ENCODE measurements at regions not wholly inside any gene's neighbourhood (a gene's known extent, or its start where the extent isn't known, plus 50 kb on each side); places are given as distances from the start of the nearest gene placed in this dataset.

GRCh38 chr3:72295276-72295961, 510.5 kb upstream of the PROK2 start:
- H3K9me3 ChIP-seq (ENCODE audit: control insufficient read depth, insufficient read depth, low read length) = no peaks in the 10 kb centered on the region
- no peak overlapping the region for H3K18ac ChIP-seq (ENCODE audit: low read depth, low read length)
- intact Hi-C loops (cut with micrococcal nuclease) (no loop called here), dilution Hi-C loops (cut with HindIII; ENCODE audit: low sequenced_read_pairs, unreplicated experiment) (no loop called here), in situ Hi-C loops (cut with MboI; ENCODE audit: low sequenced_read_pairs) (no loop called here)
- BruUV-seq (replicated peaks) = no TSS peak
- TF ChIP-seq, protein P1, sequence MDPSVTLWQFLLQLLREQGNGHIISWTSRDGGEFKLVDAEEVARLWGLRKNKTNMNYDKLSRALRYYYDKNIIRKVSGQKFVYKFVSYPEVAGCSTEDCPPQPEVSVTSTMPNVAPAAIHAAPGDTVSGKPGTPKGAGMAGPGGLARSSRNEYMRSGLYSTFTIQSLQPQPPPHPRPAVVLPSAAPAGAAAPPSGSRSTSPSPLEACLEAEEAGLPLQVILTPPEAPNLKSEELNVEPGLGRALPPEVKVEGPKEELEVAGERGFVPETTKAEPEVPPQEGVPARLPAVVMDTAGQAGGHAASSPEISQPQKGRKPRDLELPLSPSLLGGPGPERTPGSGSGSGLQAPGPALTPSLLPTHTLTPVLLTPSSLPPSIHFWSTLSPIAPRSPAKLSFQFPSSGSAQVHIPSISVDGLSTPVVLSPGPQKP (IDR thresholded peaks at IDR 0.05; ENCODE audit: borderline replicate concordance, low read depth, low read length) = no peak
- TF ChIP-seq BHLHE40 (IDR thresholded peaks at IDR 0.05; ENCODE audit: low read depth, low read length) (no peak), RFX5 (IDR thresholded peaks at IDR 0.05; ENCODE audit: low read depth, low read length) (no peak), RCOR1 (IDR thresholded peaks at IDR 0.05; ENCODE audit: insufficient replicate concordance, low read length) (no peak), FOS (IDR thresholded peaks at IDR 0.05; ENCODE audit: low read depth, low read length) (no peak), NFE2L2 (IDR thresholded peaks at IDR 0.05; ENCODE audit: low read depth, low read length) (no peak), MAZ (IDR thresholded peaks at IDR 0.05; ENCODE audit: borderline replicate concordance, low read depth, low read length) (no peak)
- TF ChIP-seq, protein P2, sequence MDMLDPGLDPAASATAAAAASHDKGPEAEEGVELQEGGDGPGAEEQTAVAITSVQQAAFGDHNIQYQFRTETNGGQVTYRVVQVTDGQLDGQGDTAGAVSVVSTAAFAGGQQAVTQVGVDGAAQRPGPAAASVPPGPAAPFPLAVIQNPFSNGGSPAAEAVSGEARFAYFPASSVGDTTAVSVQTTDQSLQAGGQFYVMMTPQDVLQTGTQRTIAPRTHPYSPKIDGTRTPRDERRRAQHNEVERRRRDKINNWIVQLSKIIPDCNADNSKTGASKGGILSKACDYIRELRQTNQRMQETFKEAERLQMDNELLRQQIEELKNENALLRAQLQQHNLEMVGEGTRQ (IDR thresholded peaks at IDR 0.05; ENCODE audit: low read depth, low read length) = no peak
- TF ChIP-seq, protein P3, sequence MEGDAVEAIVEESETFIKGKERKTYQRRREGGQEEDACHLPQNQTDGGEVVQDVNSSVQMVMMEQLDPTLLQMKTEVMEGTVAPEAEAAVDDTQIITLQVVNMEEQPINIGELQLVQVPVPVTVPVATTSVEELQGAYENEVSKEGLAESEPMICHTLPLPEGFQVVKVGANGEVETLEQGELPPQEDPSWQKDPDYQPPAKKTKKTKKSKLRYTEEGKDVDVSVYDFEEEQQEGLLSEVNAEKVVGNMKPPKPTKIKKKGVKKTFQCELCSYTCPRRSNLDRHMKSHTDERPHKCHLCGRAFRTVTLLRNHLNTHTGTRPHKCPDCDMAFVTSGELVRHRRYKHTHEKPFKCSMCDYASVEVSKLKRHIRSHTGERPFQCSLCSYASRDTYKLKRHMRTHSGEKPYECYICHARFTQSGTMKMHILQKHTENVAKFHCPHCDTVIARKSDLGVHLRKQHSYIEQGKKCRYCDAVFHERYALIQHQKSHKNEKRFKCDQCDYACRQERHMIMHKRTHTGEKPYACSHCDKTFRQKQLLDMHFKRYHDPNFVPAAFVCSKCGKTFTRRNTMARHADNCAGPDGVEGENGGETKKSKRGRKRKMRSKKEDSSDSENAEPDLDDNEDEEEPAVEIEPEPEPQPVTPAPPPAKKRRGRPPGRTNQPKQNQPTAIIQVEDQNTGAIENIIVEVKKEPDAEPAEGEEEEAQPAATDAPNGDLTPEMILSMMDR (conservative IDR thresholded peaks at IDR 0.05; ENCODE audit: low read depth, low read length) = no peak
- H3K23ac ChIP-seq (ENCODE audit: low read depth, low read length) = no peak overlapping the region
- no peak overlapping the region for H3K4me2 ChIP-seq (ENCODE audit: low read depth, low read length)
- no peak overlapping the region for H3K9ac ChIP-seq (ENCODE audit: low read depth, low read length)
- no peak overlapping the region for H2BK5ac ChIP-seq (ENCODE audit: low read depth, low read length, poor library complexity, severe bottlenecking)
- ATAC-seq (ENCODE audit: low read depth) = no peak
- no peak overlapping the region for H3K4me3 ChIP-seq (ENCODE audit: insufficient read depth, low read depth, low read length)
- no peak overlapping the region for H2BK120ac ChIP-seq (ENCODE audit: low read depth, low read length)
- no peak overlapping the region for H2BK15ac ChIP-seq (ENCODE audit: low read depth, low read length)
- no peak overlapping the region for H2AFZ ChIP-seq (replicated peaks; ENCODE audit: low read length, poor library complexity)
- H4K8ac ChIP-seq (ENCODE audit: low read depth in 2 of 2, low read length in 2 of 2) = no peak overlapping the region
- no peak for DNase-seq
- POLR2A ChIA-PET (ENCODE audit: unreplicated experiment) = interaction anchor here (0.6 kb wide), 1 partner anchor 21 kb away, joined by 7 read pairs; no protein-coding TSS in a partner anchor
- 20% methylated on average over 1 of the region's 7 CpGs; no CpG with 5 or more reads in 1 of the 2 experiments for WGBS, 2 experiments (ENCODE audit: extremely low coverage in 2 of 2, insufficient read length in 1 of 2)
- no peaks in the 10 kb centered on the region for H4K20me1 ChIP-seq (ENCODE audit: insufficient read depth, low read length)
- H2AK9ac ChIP-seq (replicated peaks; ENCODE audit: low read depth, low read length, poor library complexity) = no peak overlapping the region
- no peak overlapping the region for H2BK20ac ChIP-seq (ENCODE audit: low read depth, low read length)
- no peaks in the 10 kb centered on the region for H3K4me1 ChIP-seq (ENCODE audit: control insufficient read depth, insufficient read depth, low read length)
- H3K56ac ChIP-seq (ENCODE audit: extremely low read depth, insufficient read depth, low read length) = no peak overlapping the region
- H3K27me3 ChIP-seq (ENCODE audit: control insufficient read depth, insufficient read depth, low read length) = peaks cover 17% of the 10 kb centered on the region
- H2AK5ac ChIP-seq (ENCODE audit: low read depth, low read length) = no peak overlapping the region
- no peak overlapping the region for H4K91ac ChIP-seq (ENCODE audit: insufficient read depth, low read depth, low read length)
- H3K4ac ChIP-seq (ENCODE audit: low read depth, low read length) = no peak overlapping the region
- no peak overlapping the region for H4K5ac ChIP-seq (ENCODE audit: low read depth, low read length)
- no peak overlapping the region for H3K27ac ChIP-seq (ENCODE audit: insufficient read depth, low read length)
- no peaks in the 10 kb centered on the region for H3K36me3 ChIP-seq (ENCODE audit: control insufficient read depth, insufficient read depth, low read length)
- H3K79me1 ChIP-seq (ENCODE audit: low read depth in 1 of 2, low read length in 2 of 2) = no peaks in the 10 kb centered on the region
- CTCF ChIA-PET = no interaction called here
- H3K14ac ChIP-seq (replicated peaks; ENCODE audit: low read depth, low read length) = no peak overlapping the region
- H3K9me1 ChIP-seq (ENCODE audit: insufficient read depth, low read length) = no peaks in the 10 kb centered on the region; the same call in 1 of the 2 replicates

Measured in IMR-90 (cell line).